Gastrocnemius medialis (tissue), 4 donors: ENCODE measurements at regions not wholly inside any gene's neighbourhood (a gene's known extent, or its start where the extent isn't known, plus 50 kb on each side); places are given as distances from the start of the nearest gene placed in this dataset.

Experiments
- CTCF ChIP-seq, 5 experiments: fragments of 450-650 bp in 3 of 5; fragments of 200-600 bp in 2 of 5; sonication (generic) in 2 of 5; IDR thresholded peaks in 4 of 5; conservative IDR thresholded peaks in 1 of 5; 1 replicate in 4 of 5; 2 replicates in 1 of 5; pipeline ENCODE4 v1.5.1; 2016 to 2019; ENCODE audit warnings: antibody characterized with exemption in 5 of 5, mild to moderate bottlenecking in 3 of 5, moderate library complexity in 3 of 5
- POLR2A ChIP-seq, 2 donors: fragments of 450-650 bp; IDR thresholded peaks; one replicate each; pipeline ENCODE4 v1.6.1; 2017; ENCODE audit warnings: antibody characterized with exemption in 2 of 2, mild to moderate bottlenecking in 2 of 2, moderate library complexity in 2 of 2

GRCh38 chr15:62444104-62445022 lies 279.3 kb upstream of the C2CD4B start:
- TF ChIP-seq POLR2A (IDR thresholded peaks at IDR 0.05) (no peak), CTCF (IDR thresholded peaks at IDR 0.05 in 4 of 5, conservative IDR thresholded peaks at IDR 0.05 in 1 of 5) (no peak)
